GM19238 (cell line): ENCODE measurements at regions not wholly inside any gene's neighbourhood (a gene's known extent, or its start where the extent isn't known, plus 50 kb on each side); places are given as distances from the start of the nearest gene placed in this dataset.

ENCODE experiments used
- DNase-seq: peaks from one replicate; pipeline ENCODE4 v3.0.0; 2011; ENCODE audit warnings: low spot score; ENCODE audit not compliant: insufficient read length

DNA sequence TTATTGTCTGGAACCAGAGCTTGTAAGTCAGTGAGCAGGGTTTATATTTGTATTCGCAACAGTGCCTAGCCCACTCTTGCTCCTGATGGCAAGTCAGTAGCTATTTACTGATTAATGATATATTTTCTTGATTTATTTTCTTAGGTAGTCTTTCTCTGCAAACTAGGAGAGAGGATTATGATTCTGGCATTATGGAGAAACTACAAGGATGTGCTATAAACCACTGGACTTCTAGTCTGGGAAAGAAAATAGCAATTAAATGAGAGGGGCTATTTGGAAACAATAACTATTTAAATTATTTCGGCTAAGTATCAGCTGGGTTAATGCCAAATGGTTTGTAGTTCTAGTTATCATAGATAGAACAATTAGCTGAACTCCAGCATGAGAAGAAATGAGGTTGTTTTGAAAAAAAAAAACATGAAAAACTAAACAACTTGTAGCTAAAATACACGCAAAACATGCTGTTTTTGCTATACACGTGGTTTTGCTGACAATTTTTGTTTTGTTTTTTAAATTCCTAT, 304.9 kb upstream of the TCF21 start:
- DNase-seq, result no peak

DNA sequence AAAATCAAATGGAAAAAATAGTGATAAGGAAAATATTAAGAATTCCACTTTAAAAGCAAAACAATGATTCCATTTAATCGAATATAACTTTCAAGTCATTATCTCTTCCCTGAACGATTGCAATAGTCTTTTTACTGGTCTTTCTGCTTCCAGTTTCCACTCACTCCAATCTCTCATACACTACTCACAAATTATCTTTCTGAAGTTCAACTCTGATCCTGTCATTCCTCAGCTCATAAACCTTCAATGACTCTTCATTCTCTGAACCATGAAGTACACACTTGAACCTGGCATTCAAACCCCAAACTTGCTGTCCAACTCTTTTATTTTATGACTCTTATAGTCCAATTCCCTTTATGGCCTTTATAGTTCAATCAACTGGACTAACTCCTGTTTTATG, 304.1 kb upstream of the TCF21 start:
- no peak for DNase-seq

DNA sequence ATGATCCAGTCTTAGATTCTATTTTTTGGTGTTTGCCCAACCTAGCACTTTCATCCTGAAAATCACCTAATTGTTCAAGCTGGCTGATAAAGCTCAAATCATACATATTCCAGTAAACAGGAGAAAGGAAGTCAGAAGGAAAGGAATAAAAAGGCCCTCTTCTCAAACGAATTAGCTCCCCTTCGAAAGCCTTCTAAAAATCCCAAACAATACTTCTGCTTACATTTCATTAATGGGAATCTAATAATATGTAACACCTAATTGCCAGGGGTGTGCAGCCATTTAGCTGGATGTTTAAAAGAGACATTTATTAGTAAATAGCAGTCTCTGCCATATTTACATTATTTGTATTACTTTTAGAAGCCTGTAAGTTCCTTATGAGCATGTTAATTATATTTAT, 302.9 kb upstream of the TCF21 start:
- DNase-seq, result no peak

DNA sequence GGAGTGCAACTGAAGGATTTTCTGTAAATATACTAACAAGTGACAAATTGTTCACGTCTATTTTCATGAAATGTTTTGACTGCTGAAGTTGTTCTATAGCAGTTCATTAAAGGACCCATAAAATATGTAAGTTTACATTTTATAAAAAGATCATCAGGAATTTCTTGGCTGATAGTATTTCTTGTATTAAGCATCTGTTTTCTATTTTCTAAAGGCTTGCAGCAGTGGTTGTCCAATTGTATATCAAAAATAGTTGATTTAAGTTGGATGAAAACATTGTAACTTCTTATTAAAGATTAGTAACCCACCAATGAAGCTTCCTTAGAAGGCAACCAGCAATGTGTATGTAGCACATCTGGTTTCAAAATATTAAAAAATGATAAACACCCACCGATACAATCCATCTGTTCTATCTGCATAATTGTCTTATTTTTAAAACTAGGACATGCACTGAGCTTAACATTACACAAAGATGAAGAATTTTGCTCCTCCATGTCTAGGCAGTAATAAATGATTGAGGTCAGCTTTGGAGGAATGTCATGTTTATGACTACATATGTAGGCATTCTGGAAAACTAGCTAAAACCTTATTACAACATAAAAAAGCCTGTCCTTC, 301.3 kb upstream of the TCF21 start:
- no peak for DNase-seq

DNA sequence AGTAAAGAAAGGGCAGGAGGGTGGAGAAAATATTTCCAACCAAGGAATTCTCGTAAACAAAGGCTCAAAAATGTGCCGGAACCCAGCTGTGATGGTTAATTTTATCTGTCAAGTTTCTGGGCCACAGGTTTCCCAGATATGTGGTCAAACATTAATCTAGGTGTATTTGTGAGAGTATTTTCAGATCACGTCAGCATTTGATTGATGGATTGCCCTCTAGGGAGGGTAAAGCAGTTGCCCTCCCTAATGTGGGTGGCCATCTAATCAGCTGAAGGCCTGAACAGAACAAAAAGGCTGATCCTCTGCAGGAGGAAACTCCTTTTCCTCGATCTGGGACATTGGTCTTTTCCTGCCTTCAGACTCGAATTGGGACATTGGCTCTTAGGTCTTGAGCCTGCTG, 298.7 kb upstream of the TCF21 start:
- DNase-seq, result no peak

DNA sequence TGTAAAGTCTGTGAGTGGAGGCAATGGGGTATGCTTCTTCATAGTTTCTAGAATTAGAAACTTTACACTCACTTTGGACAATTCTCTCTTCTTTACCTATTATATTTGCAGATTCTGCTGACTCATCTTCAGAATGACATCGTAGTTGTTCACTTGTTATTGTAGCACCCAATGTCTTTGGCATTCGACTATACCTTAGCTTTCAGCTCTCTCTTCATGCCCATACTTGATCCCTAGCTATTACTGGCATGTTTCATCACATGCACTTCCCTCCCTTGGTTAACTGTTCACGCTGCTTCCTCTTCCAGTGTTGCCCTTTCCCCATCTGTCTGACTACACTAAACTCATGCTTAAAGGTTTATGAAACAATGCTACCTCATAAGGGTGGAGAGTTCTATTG, 298.1 kb upstream of the TCF21 start:
- no peak for DNase-seq

DNA sequence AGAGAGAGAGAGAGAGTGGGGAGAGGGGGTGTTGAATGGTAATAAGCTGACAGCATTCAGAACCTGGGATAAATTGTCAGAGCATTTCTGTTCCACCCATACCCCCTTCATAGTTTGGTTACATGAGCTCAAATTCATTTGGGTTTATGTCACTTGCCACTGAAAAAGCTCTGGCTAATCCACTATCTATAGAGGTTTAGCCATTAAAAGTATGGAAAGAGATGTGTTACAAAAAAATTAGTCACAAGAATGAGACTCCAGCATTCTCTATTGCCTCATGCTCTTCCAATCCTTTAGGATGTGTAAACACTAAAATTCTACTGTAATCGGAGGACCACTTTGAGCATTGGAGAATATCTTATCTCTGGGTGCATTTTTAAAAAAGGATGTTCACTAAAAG, 297.6 kb upstream of the TCF21 start:
- DNase-seq, result no peak

DNA sequence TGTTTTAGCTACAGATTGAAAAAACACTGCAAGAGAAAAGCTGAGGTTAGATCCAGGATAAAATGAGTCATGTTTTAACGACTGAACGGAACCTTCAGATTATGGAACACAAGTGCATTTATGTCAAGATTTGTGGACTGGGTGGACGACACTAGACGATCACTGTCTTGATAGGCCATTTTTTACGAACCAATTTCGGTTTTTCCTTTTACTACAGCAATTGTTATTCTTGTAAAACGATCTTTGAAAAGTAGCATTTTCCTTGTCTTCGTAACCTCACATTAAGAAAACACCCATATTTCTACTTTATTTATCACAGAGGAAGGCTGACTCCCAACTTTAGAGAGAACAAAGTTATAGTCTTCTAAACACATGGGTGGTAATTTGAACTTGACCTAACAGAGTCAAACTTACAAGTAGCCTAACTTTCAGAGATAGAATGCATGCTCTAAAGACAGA, 294.2 kb upstream of the TCF21 start:
- no peak for DNase-seq

DNA sequence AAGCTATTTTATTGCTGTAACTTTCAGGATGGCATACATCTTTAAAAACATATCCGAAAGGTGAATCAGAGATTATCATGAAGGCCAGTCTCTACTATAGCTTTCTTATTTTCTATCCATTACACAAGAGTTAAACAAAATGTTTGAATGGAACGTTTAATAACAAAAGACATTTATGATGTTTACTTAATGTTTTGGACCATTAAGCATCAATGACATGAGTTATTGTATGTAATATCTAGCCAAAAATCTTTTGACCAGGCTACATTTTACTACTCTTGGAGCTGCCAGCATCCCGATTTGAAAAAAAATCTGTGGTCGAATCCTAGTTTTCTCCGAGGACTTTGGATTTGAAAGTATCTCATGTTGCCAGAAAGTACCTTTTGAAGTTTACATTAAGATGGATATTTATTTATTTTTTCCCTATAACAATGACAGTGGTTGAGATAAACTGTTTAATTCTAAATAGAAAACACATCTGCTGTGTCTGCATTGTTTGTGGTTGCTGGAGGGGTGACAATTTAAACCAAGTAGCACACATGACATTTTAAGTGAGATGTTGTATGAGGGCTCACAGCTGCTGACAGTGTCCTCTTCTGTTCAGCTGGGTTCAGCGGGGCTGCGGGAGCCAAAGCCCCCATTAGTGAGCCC, 293.7 kb upstream of the TCF21 start:
- no peak for DNase-seq

DNA sequence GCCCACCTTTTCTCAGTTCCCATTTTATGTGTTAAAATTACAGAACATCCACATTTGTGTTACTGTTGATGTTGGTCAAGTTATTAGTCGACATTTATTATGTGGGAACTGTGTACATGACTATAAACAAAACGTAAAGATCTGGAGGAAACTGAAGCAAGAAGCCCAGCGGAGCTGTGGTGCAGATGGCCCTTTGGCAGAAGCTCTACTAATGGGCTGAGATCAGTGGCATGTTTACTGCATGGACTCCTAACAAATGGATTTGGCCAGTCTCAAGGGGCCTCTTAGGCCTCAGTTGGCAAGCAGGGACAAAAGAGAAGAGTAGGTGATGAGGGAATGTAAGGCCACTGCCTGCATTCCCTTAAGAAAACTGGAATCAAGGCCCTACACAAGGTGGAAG, 282.1 kb upstream of the TCF21 start:
- no peak for DNase-seq

DNA sequence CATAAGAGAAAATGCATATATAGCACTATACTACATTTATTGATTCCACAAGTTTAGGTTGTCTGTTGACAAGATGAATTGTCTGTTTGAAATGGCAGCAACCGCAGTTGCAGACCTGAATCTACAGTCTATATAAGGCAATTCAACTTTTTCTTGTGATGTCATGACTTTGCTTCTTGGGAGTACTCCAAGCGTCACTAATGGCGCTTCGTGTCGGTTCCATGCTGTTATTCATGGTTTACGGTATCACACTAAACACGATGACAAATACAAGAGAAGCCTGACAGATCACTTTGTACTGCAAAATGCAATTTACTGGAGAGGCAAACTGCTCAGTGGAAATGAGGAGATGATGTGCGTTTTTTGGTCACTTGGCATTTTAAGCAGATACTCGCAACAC, 280.3 kb upstream of the TCF21 start:
- no peak for DNase-seq

DNA sequence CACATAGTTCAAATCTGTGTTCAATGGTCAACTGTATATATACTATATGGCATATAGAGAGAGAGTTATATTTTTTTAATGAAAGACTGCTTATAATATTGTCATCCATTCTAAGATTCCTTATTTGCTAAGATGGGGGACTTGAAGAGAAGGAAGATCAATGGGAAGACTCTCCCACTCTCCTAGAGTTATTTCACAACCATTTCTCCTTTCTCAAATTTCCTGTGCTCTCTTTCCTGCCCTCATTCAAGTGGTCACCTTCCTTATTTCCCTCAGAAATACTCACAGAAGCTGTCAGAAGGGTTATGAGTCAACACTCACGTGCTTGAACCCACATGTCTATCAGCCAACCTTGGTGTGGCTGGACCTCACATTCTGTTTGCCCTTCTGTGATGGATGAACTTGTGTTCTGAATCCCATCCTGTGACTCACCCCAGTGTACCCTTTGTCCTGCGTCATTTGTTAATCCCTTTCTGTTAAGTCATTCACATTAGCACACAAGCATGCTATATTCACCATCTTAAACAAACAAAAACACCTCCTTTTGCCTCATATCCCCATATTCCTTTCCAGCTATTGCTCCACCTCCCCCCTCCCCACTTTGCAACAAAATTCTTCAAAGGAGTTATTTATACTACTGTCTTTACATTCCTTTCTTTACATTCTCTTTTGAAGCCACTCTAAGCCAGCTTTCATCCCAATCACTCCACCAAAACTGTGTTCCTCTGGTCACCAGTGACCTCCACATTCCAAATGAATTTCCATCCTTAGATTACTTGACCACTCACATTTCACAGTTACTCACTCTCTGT, 279.3 kb upstream of the TCF21 start:
- DNase-seq, result no peak

DNA sequence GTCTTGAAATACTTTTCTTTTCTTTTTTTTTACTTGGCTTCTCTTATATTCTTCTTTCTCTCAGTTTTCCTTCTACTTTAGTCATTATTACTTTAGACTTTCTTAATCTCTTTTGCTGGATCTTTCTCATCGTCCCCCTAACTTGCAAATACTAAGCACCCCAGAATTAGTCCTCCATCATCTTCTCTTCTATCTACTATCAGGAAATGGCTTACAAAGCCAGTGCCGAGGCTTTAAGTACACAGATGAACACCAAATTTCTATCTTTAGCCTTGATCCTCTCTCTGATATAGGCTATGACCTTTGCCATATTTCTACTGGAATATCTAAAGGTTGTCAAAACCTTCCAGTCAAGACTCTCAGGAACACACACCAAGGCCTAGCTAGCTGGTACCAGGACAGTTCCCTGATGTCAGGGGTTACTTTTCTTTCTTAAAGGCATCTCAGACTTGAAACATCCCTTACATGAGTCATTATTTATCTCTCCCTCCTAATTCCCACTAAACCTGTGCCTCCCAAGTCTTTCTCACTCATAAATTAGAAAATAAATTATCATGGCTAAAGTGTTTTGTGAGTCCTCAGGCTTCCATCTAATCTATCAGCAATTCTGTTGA, 278.6 kb upstream of the TCF21 start:
- DNase-seq, result no peak

DNA sequence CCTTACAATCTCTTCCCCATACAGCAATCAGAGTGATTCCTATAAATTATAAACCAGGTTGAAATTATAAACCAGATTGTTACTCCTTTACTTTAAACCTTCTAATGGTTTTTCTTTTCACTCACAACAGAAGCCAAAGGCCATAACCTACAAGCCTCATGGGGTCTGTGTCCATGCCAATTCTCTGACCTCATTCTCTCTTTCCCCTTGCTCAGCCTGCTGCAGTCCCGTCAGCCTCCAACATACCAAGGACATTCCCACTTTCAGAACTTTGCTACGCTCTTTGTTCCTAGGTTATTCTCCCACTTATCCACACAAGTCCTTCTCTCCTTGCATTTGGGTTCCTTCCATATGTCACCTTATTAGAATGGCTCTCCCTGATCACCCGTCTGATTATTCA, 277.9 kb upstream of the TCF21 start:
- DNase-seq, result no peak

DNA sequence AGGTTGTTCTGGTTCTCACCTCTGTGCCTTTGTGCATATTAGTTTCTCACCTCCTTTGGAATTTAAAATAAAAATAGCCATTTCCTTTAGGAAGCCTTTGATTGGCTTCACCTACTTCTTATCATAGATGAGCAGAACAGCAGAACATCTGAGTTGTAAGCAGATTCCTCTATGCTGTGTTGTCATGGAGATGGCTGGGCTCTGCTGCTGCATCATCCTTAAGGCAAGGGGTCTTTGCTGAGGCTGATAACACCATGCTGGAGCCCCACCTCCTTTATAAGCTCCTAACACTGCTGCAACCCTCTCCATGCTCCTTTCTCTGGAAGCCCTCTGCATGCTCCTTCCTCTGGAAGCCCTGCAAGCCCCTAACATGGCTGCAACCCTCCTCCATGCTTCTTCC, 276.5 kb upstream of the TCF21 start:
- no peak for DNase-seq

DNA sequence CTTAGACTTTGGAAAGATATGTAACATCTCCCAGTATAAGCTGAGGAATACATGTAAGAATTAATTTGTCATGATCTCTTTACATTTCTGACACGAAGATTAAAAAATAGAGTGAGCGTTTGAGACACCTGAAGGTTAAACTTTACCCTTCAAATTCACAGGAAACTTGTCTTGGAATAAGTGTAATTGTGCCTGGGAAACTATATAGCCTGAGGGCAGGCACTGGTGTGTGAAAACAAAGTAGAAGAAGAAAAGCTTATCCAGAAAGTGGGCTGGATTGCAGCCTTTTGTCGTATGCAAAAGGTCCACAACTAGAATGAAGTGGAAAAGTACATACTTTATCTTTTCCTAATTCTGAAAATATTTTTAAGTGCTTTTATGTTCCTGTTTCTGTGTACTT, 275.7 kb upstream of the TCF21 start:
- DNase-seq, result no peak

DNA sequence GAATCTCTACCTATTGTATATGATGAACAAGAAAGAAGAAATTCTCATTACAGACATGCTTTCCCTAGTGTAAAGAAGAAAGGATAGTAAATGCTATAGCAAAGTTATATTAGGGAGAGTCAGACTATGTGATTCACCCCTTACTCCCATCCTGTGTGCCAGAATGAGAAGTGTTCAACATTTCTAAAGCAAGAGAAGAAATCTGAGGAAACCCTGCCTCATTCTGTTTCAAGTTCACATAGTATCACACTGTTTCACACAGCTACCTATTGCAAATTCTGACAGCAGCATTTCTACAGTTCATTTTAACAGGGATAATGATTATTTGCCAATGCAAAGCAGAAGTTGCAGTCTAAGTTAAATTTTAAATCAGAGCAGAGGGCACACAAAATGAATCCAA, 267.2 kb upstream of the TCF21 start:
- DNase-seq, result no peak

DNA sequence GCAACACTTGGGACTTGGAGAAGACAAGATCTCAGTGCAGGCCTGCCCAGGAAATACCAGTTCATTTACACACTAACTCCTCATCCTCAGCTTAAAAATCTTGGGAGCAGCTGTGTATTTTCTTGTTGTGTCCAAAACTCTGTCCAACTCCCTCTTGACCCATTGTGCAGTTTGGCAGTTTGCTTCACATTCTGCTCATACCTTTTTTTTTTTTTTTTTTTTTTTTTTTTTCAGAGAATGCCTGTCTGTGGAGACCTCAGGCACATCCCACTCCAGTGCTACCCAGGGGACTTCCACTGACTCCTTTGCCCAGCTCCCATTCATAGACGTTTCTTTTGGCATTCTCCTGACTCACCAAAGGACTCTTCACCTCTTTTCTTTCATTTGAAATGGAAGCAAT, 265.8 kb upstream of the TCF21 start:
- DNase-seq, result no peak

DNA sequence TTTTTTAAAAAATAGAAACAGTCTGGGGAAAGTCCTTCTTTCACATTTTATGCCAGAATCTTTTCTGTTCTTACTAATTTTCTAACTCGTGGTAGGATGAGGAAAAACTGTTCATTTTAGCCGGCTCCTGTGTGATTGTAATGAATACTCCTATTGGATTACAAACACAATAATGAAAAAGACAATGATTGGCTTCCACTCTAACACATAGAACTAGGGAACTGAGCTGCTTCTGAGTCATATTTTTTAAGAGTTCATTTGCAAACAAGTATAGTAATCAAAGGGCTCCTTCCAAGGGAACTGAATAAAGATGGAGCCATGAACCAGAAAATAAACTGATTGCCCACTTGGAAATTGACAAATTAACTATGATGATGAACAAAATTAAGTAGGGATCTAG, 265.3 kb upstream of the TCF21 start:
- DNase-seq, result no peak

DNA sequence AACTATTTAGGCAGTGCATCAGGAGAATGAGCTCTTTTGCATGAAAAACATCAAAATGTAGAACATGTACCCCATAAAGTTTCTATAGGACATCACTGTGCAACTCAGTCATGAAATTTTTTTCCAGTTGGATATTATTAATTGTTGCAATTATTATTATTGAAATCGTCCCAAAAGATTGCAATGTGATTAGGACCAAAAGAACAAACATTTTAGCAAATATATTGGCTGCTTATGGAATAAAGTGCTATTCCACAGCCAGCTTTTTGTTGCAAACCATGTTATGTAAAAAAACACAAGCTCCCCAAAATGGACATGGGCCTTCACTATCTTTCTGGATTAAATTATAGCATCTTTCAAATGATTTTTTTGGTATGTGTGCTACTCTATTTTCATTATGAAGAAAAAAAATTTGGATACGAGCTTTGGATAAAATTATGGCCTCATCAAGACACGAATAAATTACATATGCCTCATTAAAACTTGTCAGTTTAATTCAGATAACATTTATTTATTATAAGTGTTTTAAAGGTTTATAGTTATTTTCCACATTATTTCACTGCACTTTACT, 262.7 kb upstream of the TCF21 start:
- no peak for DNase-seq

DNA sequence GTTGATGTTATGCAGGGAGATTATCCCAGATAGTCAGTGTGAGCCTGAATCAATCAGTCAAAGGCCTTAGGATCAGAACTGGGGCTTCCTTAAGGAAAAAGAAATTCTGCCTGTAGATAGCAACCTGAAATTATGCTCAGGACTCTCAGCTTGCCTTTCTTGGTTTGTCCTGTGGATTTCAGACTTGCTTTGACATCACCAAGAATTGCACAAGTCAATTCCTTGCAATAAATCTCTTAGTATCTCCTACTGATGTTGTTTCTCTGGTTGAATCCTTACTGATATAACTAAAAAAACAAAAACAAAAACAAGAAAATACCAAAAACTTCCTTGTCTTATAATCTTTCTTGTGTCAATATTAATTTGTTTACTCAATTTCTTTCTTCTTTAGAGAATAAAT, 258.9 kb upstream of the TCF21 start:
- no peak for DNase-seq

DNA sequence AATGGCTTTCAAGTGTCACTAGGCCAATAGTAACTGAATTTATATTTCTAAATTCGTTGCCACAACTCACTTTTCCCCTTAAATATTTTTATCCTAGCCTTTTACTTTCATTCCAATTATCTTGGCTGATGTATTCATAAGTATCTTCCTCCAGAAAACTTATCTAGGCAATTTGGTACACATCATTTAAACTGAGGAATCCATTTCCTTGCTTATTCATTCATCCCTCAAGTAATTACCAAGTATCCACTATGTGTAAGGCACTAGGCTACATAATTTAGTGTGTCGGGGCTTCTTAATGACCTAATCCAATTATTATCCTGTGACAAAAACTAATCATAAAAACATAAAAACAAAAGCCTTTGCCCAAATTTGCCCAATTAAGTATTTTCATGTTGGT, 258.3 kb upstream of the TCF21 start:
- DNase-seq, result no peak
